CD4-positive, alpha-beta T cell treated with Interleukin-21 for 1 hour (primary cell): ENCODE measurements at regions not wholly inside any gene's neighbourhood (a gene's known extent, or its start where the extent isn't known, plus 50 kb on each side); places are given as distances from the start of the nearest gene placed in this dataset.

ENCODE experiments used
- DNase-seq: peaks from one replicate; pipeline ENCODE4 v3.0.0-alpha.2; 2020

- DNase-seq = no peak
Measured at GRCh38 chr1:162918151-162918754, 57.3 kb upstream of the CCDC190 start.

- no peak for DNase-seq
Measured at GRCh38 chr1:162916821-162917613, 56.0 kb upstream of the CCDC190 start.

DNA sequence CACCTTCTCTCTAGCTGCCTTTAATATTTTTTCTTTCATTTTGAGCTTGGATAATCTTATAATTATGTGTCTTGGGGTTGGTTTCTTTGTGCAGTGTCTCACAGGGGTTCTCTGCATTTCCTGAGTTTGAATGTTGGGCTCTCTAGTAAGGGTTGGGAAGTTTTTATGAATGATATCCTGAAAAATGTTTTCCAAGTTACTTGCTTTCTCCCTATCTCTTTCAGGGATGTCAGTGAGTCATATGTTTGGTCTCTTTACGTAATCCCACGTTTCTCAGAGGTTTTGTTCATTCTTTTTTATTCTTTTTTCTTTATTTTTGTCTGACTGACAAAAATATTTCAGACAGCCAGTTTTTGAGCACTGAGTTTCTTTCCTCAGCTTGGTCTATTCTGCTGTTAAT is 55.4 kb upstream of the CCDC190 start:
- DNase-seq = no peak

DNA sequence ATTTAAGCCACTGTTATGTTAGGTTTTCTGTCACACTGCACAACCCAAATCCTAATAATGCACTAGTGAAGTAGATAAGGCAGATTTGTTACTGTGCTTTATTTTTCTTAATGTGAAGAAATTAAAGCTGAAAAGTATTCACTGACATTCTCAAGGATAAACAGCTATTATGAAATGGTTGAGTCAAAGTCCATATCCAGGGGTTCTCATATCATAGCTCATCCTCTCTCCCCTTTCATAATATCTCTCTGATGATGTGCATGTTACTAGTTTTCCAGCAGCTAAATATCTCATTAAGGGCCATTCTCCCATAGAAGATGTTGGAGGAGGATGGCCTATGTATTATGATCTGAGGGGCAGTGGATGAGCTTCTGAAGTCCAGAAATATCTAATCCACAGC is 53.6 kb upstream of the CCDC190 start:
- DNase-seq = no peak

DNA sequence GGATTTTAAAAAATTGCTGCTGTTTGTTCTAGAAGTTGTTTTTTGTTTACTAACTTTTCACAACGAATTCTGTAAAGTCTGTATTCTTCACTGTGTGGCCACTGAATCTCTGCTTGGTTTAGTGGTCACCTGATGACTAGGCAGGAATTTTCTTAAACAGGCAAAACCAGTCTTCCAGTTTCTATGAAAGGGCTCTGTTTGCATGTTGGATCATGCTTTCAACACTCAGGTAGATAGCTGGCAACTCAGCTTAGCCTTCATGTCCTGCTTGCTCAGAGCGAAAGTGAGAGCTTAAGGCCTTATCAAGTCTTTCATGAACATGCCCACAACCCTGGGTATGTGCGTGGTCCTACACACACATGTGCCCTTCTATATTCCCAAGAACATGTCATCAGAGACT is 52.4 kb upstream of the CCDC190 start:
- no peak for DNase-seq

GRCh38 chr1:162912061-162912667 is 51.2 kb upstream of the CCDC190 start:
- DNase-seq = no peak
